AG09309 (cell line): ENCODE measurements at regions not wholly inside any gene's neighbourhood (a gene's known extent, or its start where the extent isn't known, plus 50 kb on each side); places are given as distances from the start of the nearest gene placed in this dataset.
"Not testable (repeated sequence)": the region's sequence is repeated elsewhere in the genome, so short reads cannot be mapped to it uniquely, and the experiment has no call there.

Experiments
- DNase-seq: peaks from one replicate; pipeline ENCODE4 v3.0.0-alpha.2; 2010; ENCODE audit warnings: low read depth
- H3K4me3 ChIP-seq: 2 replicates; pipeline ENCODE4 v1.5.1; 2011; ENCODE audit warnings: mild to moderate bottlenecking, low read depth, low read length, moderate library complexity; ENCODE audit not compliant: control insufficient read depth
- TF ChIP-seq, protein P1 (sequence below): IDR thresholded peaks from 2 replicates; pipeline ENCODE4 v1.5.1; 2011; ENCODE audit warnings: mild to moderate bottlenecking, low read depth, low read length, inconsistent platforms; ENCODE audit not compliant: insufficient read depth, control insufficient read depth; ENCODE audit errors: missing control alignments

DNA sequence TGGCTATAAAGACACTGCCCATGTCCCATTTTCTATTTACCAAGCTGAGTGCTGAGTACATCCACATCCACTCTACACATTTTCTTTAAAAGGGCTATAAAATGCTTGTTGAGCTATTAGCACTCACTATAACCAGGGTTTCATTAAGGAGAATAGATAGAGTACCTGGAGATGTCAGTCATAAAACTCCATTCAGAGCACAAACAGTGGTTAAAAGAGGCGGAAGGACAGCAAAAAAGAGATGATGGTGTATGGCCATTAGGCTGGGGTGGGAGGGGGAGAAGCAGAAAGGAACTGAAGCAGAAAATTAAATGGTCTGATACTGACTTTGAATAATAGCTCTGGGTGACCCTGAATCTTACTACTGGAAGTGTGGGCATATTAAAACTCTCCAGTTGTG lies 609.9 kb upstream of the MAP3K7 start:
- TF ChIP-seq, protein P1, sequence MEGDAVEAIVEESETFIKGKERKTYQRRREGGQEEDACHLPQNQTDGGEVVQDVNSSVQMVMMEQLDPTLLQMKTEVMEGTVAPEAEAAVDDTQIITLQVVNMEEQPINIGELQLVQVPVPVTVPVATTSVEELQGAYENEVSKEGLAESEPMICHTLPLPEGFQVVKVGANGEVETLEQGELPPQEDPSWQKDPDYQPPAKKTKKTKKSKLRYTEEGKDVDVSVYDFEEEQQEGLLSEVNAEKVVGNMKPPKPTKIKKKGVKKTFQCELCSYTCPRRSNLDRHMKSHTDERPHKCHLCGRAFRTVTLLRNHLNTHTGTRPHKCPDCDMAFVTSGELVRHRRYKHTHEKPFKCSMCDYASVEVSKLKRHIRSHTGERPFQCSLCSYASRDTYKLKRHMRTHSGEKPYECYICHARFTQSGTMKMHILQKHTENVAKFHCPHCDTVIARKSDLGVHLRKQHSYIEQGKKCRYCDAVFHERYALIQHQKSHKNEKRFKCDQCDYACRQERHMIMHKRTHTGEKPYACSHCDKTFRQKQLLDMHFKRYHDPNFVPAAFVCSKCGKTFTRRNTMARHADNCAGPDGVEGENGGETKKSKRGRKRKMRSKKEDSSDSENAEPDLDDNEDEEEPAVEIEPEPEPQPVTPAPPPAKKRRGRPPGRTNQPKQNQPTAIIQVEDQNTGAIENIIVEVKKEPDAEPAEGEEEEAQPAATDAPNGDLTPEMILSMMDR, result no peak
- H3K4me3 ChIP-seq, result no peak overlapping the region
- DNase-seq, result no peak

DNA sequence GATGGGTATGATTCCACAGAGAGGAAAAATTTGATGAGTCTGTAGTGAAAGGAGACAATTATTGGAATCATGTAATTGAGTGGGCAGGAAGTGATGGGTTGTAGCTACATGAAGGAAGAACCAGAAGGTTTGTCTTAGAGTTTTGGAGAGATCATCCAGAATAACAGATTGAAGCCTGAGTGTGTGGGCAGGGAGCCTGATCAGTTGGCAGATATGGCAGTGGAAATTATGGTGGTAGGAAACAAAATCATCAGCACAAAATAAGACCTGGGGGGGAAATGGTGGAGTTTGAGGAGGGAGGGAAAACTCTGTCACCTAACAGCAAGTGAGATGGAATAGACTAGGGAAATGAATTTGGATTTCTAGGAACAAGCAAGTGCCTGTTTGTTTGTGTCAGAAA lies 606.6 kb upstream of the MAP3K7 start:
- H3K4me3 ChIP-seq, result no peak overlapping the region
- no peak for DNase-seq
- TF ChIP-seq, protein P1, result no peak

DNA sequence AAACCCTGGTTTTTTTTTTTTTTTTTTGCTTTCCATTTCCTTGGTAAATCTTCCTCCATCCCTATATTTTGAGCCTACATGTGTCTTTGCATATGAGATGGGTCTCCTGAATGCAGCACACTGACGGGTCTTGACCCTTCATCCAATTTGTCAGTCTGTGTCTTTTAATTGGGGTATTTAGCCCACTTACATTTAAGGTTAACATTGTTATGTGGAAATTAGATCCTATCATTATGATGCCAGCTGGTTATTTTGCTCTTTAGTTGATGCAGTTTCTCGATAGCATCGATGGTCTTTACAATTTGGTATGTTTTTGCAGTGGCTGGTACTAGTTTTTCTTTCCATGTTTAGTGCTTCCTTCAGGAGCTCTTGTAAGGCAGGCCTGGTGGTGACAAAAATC lies 603.2 kb upstream of the MAP3K7 start:
- DNase-seq, result not testable (repeated sequence)

DNA sequence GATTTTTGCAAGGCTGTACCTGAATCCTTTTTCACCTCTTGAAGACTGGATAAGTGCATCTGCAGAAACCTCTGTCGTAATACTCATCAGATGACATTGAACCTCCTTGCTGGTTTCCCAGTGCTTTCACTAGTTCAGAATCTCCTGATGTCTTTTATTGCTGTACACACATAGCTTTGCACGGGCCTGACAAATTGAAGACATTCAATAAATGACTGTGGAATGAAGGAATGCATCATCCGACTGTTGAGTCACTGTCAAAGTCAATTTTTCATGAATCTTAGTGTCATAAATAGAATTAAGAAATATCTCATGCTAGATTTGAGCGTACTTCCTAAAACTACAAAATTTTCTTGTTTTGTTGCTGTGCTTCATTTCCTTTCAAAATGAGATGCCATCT lies 598.2 kb upstream of the MAP3K7 start:
- TF ChIP-seq, protein P1, result no peak
- DNase-seq, result no peak
- no peak overlapping the region for H3K4me3 ChIP-seq

More for the DNA sequence above, 603.2 kb upstream of the MAP3K7 start:
- not testable (repeated sequence) for H3K4me3 ChIP-seq

DNA sequence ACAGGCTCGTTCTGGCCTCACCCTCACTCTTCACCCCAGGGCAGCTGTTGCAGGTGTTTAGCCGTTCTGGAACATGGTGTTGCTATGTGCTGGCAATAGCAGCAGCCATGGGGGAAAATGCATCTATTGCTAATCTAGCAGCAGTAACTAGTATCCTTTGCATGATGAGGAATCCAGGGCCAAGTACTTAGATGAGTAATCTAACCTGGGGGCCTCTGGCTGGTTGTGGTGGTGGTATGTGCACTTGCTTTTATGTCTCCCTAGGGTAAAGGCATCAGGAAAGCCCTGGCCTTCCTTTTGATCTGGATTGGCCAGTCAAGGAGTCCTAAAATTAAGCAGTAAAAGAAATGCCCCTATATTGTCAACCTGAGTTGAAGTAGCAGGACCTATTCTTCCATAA lies 594.5 kb upstream of the MAP3K7 start:
- DNase-seq, result no peak
- no peak overlapping the region for H3K4me3 ChIP-seq
- TF ChIP-seq, protein P1, result no peak

DNA sequence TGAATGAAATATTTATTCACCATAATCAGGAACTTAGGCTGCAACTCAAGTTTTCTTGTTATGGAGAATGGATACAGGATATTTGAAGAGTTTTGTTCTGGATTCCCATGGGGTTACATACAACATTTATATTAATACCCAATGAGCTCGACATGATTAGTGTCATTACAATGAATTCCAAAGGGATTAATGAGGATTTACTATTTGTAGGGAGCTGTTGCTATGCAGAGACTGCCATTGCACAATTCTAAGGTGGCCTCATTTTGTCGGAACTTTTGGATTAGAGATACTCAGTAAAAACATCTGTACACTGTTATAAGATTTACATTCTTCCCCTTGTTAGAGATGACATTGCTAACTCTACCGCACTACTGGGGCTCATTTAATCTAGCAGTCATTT lies 586.8 kb upstream of the MAP3K7 start:
- TF ChIP-seq, protein P1, result no peak
- H3K4me3 ChIP-seq, result no peak overlapping the region
- no peak for DNase-seq

DNA sequence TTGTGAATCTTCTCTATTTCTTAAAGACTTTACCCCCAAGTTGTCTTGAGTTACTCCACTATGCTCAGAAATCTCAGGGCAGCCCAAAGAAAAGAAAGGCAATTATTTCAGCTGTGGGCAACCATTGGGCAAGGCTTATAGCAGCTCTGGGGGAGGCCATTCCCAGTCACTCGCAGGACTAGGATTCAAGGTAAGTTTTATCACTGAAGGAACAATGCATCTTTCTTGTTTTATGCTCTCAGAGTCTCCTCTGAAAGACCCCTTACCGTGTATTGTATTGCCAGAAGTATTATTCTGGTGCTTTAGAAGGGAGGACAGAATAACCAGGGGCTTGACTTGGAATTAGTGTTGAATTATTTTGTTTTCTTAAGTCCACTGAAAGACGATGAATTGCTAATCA lies 586.3 kb upstream of the MAP3K7 start:
- TF ChIP-seq, protein P1, result no peak

More for the DNA sequence above, 586.3 kb upstream of the MAP3K7 start:
- H3K4me3 ChIP-seq, result no peak overlapping the region
- DNase-seq, result no peak
